Gastrocnemius medialis (tissue), 4 donors: ENCODE measurements at regions not wholly inside any gene's neighbourhood (a gene's known extent, or its start where the extent isn't known, plus 50 kb on each side); places are given as distances from the start of the nearest gene placed in this dataset.

Experiments used
- ATAC-seq, 2 donors: fragments of 150-250 bp; one replicate each; pipeline ENCODE4 v1.9.1; 2016
- DNase-seq, 2 donors: peaks; one replicate each; pipeline ENCODE4 v3.0.0-alpha.2; 2019
- H3K27ac ChIP-seq, 4 donors: fragments of 200-600 bp; sonication (generic); 1 replicate in 1 of 4; 2 replicates in 3 of 4; pipeline ENCODE4 v1.5.1; 2016 to 2018; ENCODE audit warnings: mild to moderate bottlenecking in 2 of 4, moderate library complexity in 1 of 4
- H3K27me3 ChIP-seq, 3 donors: fragments of 200-600 bp; sonication (generic) in 2 of 3; 1 replicate in 1 of 3; 2 replicates in 2 of 3; pipeline versions ENCODE4 v1.5.1 to v1.6.0; 2016 to 2019; ENCODE audit warnings: mild to moderate bottlenecking in 1 of 3, moderate library complexity in 1 of 3
- H3K36me3 ChIP-seq, 2 donors: fragments of 200-600 bp; sonication (generic) in 1 of 2; one replicate each; pipeline ENCODE4 v1.5.1; 2017 to 2018
- H3K4me1 ChIP-seq, 2 donors: fragments of 200-600 bp; sonication (generic) in 1 of 2; one replicate each; pipeline ENCODE4 v1.5.1; 2016 to 2017; ENCODE audit warnings: mild to moderate bottlenecking in 2 of 2
- H3K4me3 ChIP-seq, 4 donors: fragments of 200-600 bp; sonication (generic) in 3 of 4; 1 replicate in 1 of 4; 2 replicates in 3 of 4; pipeline ENCODE4 v1.5.1; 2016 to 2019; ENCODE audit warnings: mild to moderate bottlenecking in 2 of 4
- H3K9me3 ChIP-seq, 3 donors: fragments of 200-600 bp; sonication (generic) in 2 of 3; 1 replicate in 1 of 3; 2 replicates in 2 of 3; pipeline ENCODE4 v1.5.1; 2016 to 2019
- POLR2A ChIP-seq, 2 donors: fragments of 450-650 bp; IDR thresholded peaks; one replicate each; pipeline ENCODE4 v1.6.1; 2017; ENCODE audit warnings: antibody characterized with exemption in 2 of 2, mild to moderate bottlenecking in 2 of 2, moderate library complexity in 2 of 2
- in situ Hi-C, 4 donors: fragments of 200-750 bp; cut with MboI; loops; one replicate each; pipeline versions ENCODE4 v1.15.0 to v1.8.0; 2017; ENCODE audit warnings: low sequenced_read_pairs in 4 of 4
- intact Hi-C: fragments of 100-400 bp; cut with DNase I; formaldehyde crosslinking; loops from one replicate; pipeline ENCODE4 v1.15.1; 2023; ENCODE audit warnings: low total_unique reads
- TF ChIP-seq, protein P1 (sequence below), 5 experiments: fragments of 450-650 bp in 3 of 5; fragments of 200-600 bp in 2 of 5; sonication (generic) in 2 of 5; IDR thresholded peaks in 4 of 5; conservative IDR thresholded peaks in 1 of 5; 1 replicate in 4 of 5; 2 replicates in 1 of 5; pipeline ENCODE4 v1.5.1; 2016 to 2019; ENCODE audit warnings: antibody characterized with exemption in 5 of 5, mild to moderate bottlenecking in 3 of 5, moderate library complexity in 3 of 5

DNA sequence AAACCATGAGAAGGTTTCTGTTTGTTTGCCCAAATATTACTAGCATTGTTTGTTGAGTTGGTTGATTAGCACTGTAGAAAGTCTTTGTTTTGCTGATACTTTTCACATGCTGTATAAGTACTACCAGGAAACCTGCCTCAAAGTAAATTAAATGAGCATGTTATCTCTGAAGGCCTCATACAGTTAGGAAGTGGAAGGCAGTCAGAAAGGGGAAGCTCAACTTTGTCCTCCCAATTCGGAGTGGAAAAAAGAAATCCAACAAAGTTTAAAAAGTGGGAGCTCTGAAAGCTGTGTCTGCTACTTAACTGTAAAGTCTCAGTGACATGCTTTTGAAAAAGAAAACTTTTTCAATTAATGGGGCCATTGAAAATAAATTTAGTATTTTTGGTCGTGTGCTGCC, 188.3 kb upstream of the BLID start:
- in situ Hi-C loops (no loop called here), intact Hi-C loops (loop anchor here (10.0 kb wide), 1 partner anchor 200 kb away; no protein-coding TSS in a partner anchor)
- H3K4me1 ChIP-seq = peaks cover 10 to 14% of the 10 kb centered on the region in 2 donors
- ATAC-seq = no peak
- H3K9me3 ChIP-seq = no peaks in the 10 kb centered on the region
- H3K27me3 ChIP-seq = no peaks in the 10 kb centered on the region
- H3K4me3 ChIP-seq = no peak overlapping the region
- no peaks in the 10 kb centered on the region for H3K36me3 ChIP-seq
- H3K27ac ChIP-seq = no peak overlapping the region
- DNase-seq = no peak
- TF ChIP-seq, protein P1, sequence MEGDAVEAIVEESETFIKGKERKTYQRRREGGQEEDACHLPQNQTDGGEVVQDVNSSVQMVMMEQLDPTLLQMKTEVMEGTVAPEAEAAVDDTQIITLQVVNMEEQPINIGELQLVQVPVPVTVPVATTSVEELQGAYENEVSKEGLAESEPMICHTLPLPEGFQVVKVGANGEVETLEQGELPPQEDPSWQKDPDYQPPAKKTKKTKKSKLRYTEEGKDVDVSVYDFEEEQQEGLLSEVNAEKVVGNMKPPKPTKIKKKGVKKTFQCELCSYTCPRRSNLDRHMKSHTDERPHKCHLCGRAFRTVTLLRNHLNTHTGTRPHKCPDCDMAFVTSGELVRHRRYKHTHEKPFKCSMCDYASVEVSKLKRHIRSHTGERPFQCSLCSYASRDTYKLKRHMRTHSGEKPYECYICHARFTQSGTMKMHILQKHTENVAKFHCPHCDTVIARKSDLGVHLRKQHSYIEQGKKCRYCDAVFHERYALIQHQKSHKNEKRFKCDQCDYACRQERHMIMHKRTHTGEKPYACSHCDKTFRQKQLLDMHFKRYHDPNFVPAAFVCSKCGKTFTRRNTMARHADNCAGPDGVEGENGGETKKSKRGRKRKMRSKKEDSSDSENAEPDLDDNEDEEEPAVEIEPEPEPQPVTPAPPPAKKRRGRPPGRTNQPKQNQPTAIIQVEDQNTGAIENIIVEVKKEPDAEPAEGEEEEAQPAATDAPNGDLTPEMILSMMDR (IDR thresholded peaks at IDR 0.05 in 4 of 5, conservative IDR thresholded peaks at IDR 0.05 in 1 of 5) = no peak
- no peak for TF ChIP-seq POLR2A (IDR thresholded peaks at IDR 0.05)

DNA sequence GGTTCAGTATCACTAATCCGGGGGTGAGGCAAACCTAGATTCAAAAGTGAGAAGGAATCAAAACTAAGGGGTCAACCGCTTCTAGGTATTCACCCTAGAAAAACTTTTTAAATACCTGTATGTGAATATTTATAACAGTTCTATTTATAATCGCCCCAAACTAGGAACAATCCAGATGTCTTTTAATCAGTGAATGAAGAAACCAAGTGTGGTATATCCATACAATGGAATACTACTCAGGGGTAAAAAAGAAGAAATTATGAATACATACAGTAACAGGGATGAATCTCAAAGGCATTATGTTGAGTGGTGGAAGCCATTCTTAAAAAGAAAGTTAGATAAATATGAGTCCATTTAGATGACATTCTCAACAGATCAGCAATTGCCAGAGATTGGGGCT, 178.0 kb upstream of the BLID start:
- H3K36me3 ChIP-seq = no peaks in the 10 kb centered on the region
- no peak overlapping the region for H3K4me3 ChIP-seq
- TF ChIP-seq, protein P1 (IDR thresholded peaks at IDR 0.05 in 4 of 5, conservative IDR thresholded peaks at IDR 0.05 in 1 of 5) = no peak
- no peak for TF ChIP-seq POLR2A (IDR thresholded peaks at IDR 0.05)
- peaks cover 0 to 7% (median 0%) of the 10 kb centered on the region in 3 donors for H3K9me3 ChIP-seq
- H3K27ac ChIP-seq = no peak overlapping the region
- intact Hi-C loops = no loop called here
- ATAC-seq = no peak
- H3K27me3 ChIP-seq = no peaks in the 10 kb centered on the region
- no peaks in the 10 kb centered on the region for H3K4me1 ChIP-seq
- in situ Hi-C loops = no loop called here
- DNase-seq = no peak

DNA sequence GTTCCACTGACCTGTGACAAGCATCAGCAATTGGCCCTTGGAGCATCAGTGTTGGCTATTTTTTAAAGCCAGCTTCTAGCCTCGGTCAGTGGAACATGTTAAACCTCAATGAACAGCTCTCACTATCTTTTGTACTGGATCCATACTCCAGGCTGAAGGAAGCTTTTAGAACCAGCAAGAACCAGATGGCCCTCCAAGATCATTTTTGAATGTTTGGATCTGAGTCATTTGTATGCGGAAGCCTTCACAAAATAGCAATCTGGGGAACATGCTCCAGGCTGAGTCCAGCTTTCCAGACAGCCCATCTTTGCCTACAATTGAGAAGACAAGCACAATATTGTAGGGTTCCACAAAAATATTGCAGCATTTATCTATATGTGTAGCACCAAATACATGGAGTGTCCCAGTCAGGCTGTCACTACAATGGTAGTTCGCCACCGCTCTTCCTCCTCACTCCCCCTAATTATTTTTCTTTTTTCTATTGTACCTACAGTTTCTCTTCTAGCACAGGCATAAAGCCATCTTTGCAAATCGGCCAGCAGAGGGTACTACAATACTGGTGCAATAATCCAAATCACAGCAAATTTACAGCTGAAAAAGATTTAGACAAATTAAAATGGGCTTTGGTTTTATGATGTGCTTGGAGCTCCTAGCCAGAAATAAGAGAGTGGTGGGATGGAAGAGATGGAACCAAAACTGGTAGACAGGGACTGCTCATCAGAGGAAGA, 177.4 kb upstream of the BLID start:
- Histone ChIP-seq H3K27ac (no peak overlapping the region), H3K36me3 (no peaks in the 10 kb centered on the region), H3K9me3 (peaks cover 0 to 7% (median 0%) of the 10 kb centered on the region in 3 donors), H3K4me3 (no peak overlapping the region), H3K27me3 (no peaks in the 10 kb centered on the region), H3K4me1 (no peaks in the 10 kb centered on the region)
- ATAC-seq (no peak), DNase-seq (no peak)
- TF ChIP-seq, protein P1 (IDR thresholded peaks at IDR 0.05 in 4 of 5, conservative IDR thresholded peaks at IDR 0.05 in 1 of 5) = no peak
- no peak for TF ChIP-seq POLR2A (IDR thresholded peaks at IDR 0.05)
- intact Hi-C loops (no loop called here), in situ Hi-C loops (no loop called here)

DNA sequence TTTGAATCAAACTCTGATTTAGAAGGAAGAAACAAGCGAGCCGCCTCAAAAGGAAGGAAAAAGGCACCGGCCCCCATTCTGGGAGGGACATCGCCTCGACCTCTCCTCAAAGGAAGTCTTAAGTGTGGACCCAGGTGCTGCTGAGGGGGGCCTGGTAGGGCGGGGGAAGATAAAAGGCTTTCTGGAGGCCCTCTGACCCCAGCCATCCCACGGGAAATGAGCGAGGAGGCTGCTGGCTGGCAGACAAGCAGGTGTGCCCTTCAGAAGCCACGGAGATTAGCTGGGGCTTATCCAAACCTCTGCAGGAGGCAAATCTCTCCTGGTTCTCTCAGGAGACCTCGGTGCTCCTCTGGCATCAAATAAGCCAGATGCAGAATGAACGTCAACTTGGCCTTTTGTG, 171.4 kb upstream of the BLID start:
- in situ Hi-C loops = no loop called here
- TF ChIP-seq POLR2A (IDR thresholded peaks at IDR 0.05) = no peak
- TF ChIP-seq, protein P1 (IDR thresholded peaks at IDR 0.05 in 4 of 5, conservative IDR thresholded peaks at IDR 0.05 in 1 of 5) = no peak

More for the DNA sequence above, 171.4 kb upstream of the BLID start:
- no peak for ATAC-seq
- H3K27ac ChIP-seq = no peak overlapping the region
- H3K4me3 ChIP-seq = no peak overlapping the region
- intact Hi-C loops = no loop called here
- H3K27me3 ChIP-seq = no peaks in the 10 kb centered on the region
- no peaks in the 10 kb centered on the region for H3K4me1 ChIP-seq
- DNase-seq = no peak
- no peaks in the 10 kb centered on the region for H3K36me3 ChIP-seq
- no peaks in the 10 kb centered on the region for H3K9me3 ChIP-seq
